ENCODE measurements at regions not wholly inside any gene's neighbourhood (a gene's known extent, or its start where the extent isn't known, plus 50 kb on each side); places are given as distances from the start of the nearest gene placed in this dataset.
"Not testable (repeated sequence)": the region's sequence is repeated elsewhere in the genome, so short reads cannot be mapped to it uniquely, and the experiment has no call there.

DNA sequence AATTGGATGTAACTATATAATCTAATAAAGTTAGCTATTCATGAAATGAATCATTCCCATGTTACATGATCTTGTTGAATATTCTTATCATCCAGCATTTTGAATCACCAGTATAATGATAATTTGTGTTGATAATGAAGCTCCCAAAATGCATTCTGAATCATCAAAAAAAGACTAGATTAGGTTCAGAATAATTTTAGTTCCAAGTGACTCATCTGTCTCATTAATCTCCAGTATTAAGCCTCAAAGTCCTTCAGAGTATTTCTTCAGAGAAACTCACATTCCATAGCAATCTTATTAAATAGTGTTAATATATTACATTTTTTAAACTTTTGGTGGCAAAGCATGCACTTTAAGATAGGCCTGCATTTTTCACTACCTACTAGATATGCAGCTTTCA is 207.5 kb downstream of the SLITRK5 start:
- DNase-seq, result no peak

DNA sequence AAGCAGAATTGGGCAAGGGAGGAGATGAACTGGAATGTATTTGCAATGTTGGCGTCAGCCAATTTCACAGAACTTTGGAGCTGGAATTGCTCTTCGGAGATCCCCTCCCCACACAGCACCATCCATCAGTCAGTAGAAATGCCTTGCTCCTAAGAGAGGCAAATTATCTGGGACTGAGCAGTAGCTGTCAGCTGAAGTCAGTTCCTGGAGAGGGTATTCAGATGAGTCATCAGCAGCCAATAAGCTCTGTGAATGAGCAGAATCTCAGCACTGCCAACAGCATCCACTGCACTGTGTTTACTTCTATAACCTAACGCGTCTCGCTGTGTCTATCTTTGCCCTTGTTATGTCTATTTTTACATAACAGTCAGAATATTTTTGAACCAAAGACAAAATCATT is 213.7 kb downstream of the SLITRK5 start:
- no peak for DNase-seq

DNA sequence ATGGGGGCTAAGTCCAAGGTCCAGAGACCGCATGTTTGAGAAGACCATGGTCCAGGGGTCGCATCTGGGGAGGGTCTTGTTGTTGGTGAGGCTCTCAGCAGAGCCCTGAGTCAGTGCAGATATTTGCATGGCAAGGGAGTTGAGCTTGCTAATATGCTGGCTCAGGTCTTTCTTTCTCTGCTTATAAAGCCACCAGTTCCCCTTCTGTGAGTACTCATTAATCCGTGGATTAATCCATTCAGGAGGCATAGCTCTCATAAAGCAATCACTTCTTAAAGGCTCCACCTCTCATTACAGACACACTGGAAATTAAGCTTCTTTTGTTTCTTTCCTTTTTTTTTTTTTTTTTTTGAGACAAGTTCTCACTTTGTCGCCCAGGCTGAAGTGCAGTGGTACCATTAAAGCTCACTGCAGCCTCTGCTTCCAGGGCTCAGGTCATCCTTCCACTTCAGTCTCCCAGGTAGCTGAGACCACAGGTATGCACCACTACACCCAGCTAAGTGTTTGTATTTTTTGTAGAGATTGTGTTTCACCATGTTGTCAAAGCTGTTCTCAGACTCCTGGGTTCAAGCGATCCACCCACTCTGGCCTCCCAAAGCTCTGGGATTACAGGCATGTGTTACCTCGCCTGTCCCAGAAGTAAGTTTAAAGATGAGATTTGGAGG is 216.4 kb downstream of the SLITRK5 start:
- no peak for DNase-seq

DNA sequence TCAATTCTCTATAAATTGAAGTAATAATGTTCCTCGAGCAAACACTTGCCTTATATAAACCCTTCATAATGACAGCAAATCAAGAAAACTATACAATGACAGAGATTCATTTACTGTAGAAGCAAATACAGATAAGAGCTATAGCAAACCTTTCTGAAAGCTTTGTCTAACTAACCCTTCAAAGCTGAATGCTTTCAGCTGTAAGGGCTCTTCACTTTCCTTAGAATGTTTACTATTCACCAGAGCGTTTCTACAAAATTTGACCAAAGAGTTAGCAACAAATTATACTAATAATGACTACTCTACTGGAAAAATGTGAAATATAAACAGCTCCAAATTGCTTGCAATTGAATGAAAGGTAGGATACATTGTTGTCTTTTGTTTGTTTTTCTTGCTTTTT is 218.1 kb downstream of the SLITRK5 start:
- no peak for DNase-seq

- no peak for DNase-seq
These were observed 222.0 kb downstream of the SLITRK5 start for GRCh38 chr13:87893186-87893585.

- no peak for DNase-seq
These were observed 222.9 kb downstream of the SLITRK5 start for GRCh38 chr13:87894059-87894458.

- no peak for DNase-seq
These were observed 232.4 kb downstream of the SLITRK5 start for GRCh38 chr13:87903553-87903952.

GRCh38 chr13:87906411-87906810 is 235.2 kb downstream of the SLITRK5 start:
- no peak for DNase-seq

- DNase-seq, result no peak
These were observed 236.0 kb downstream of the SLITRK5 start for GRCh38 chr13:87907202-87907601.

DNA sequence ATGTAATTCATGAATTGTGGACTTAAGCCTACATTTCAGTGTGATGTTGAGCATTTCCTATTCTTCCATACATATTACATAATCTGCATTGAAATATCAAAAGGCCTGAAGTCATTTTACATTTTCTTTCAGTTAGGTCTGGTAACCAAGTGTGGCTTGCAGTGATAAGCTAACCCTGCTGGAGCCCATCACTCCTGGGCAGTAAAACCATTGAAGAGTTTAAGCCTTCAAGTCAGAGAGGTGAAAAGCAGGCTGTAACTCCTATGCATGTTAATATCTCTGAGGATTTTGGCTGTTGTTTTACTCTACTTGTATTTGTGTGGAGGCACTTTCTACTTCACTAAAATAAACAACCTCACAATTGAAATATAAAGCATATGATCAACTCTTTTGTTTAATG is 248.8 kb downstream of the SLITRK5 start:
- no peak for DNase-seq

GRCh38 chr13:87923753-87924152 is 252.6 kb downstream of the SLITRK5 start:
- no peak for DNase-seq

- DNase-seq, result no peak
These were observed 253.8 kb downstream of the SLITRK5 start for GRCh38 chr13:87925006-87925405.

DNA sequence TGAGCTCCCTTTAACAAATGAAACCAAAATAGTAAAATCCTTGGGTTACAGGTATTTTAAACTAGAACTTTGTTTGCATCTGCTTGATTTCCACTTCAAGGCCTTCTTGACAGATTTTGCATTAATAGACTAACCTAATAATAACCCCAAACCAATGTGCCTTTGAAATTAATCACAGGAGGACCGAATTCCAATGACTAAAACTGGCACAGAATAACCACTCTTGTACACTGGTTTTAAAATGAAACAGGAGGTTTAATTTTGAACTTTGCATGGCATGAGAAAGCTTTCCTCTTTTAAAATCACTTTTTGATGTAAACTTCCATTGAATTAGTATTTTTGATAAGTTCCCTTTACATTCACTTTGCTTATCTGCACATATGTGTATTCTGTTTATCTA is 269.6 kb downstream of the SLITRK5 start:
- DNase-seq, result no peak

GRCh38 chr13:87941226-87941625 is 270.1 kb downstream of the SLITRK5 start:
- DNase-seq, result no peak

DNA sequence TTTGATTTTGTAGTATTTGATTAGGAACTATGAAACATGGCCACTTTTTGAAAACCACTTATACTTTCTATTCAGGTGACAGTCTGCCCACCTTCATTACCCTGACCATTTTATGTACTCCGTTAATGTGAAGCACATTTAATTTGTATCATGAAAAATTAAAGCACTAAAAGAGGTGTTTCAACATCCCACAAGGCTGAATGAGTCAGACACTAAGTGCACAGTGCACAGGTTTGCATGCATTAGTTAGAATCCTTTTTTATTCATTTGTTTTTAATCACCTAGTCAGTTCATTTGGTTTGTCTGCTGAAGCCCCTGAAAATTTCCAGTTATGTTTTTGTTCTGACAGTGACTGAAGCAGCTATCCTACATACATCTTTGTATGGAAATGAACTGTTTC is 271.0 kb downstream of the SLITRK5 start:
- DNase-seq, result no peak

DNA sequence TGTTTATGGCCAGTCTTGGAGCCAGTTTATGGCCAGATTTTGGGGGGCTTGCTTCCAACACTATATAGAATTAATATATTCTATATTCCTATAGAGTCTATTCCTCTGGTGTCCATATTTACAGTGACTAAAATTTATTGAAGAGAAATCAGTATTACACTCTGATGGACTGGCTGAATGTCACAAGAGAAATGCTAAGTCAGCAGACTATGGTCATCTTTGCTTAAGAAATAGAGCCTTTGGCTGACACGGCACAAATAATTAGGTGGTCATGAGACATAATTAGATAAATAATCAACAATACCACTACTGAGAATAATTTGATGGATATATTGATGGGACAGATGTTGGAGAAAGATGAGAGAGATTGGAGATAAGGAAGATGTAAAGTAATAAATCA is 272.9 kb downstream of the SLITRK5 start:
- DNase-seq, result no peak

GRCh38 chr13:87952377-87952776 is 281.2 kb downstream of the SLITRK5 start:
- DNase-seq, result no peak

- DNase-seq, result no peak
These were observed 282.2 kb downstream of the SLITRK5 start for GRCh38 chr13:87953381-87953780.

DNA sequence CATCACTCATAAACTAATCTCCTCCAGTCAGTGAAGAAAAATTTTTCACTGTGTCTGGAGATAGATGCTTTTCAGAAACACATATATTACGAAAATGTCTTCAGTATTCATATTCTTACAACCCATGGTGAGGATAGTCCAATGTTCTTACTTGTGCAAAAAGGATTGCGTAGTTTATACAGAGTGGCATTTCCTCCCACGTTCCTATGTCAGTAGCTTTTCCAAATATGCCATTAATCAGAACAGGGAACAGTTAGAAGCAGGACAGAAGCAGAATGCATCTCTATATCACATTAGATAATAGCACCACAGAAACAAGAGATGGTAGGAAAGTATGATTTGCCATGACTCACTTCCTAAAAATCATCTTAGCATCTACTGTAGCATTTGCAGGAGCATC is 282.9 kb downstream of the SLITRK5 start:
- DNase-seq, result no peak

GRCh38 chr13:87961546-87961945 is 290.4 kb downstream of the SLITRK5 start:
- DNase-seq, result no peak

DNA sequence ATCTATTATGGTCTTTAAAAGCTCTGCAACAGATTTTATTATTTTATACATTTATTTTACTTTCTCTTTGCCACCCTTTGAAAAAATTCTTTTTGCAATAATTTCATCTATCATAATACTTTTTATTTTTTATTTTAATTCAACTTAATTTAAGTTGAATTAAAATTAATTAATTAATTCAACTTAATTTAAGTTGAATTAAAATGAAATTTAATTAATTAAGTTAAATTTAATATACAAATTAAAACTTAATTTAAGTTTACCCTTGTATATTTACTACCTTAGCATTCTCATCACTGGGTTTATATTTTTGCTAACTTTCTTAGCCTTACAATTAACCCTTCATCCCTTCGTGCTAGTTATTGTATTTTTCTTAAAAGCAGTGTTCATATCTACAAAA is 301.4 kb downstream of the SLITRK5 start:
- DNase-seq, result no peak

DNA sequence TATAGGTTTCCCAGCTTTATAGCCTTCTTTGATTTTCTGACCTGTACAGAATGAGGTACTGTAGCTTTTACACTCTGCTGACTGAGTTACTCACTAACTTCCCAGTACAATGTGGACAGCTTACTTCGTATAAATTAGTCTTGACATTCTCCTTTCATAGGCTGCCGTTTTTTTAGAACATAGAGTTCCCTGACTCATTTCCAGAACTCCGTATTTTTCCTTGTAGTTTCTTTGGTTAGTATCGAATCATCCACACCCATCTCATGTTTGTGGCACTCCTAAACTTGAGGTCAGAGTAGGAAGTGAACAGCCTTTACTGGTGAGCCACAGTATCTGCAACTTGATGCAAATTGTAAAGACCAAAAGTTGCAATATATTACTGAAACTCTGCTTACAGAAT is 303.9 kb downstream of the SLITRK5 start:
- DNase-seq, result no peak

- not testable (repeated sequence) for DNase-seq
These were observed 305.5 kb downstream of the SLITRK5 start for GRCh38 chr13:87976650-87977049.

DNA sequence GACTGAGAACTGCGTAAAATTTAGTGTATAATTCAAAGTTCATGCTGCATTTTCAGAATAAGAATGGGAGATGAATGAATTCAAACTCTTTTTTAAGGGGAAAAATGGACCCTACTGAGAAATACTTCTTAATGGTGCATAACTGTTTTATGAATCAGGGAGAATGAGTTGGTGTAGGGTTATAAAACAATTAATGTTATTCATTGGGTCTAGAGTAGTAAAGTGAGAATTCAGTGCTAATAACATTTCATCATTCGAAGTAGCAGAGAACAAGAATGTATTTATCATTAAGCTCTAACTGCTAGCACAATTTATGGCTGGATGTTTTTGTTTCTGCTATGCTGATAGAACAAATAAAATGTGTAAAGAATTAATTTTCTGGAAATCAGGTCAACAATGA is 310.2 kb downstream of the SLITRK5 start:
- no peak for DNase-seq

- no peak for DNase-seq
These were observed 311.2 kb downstream of the SLITRK5 start for GRCh38 chr13:87982400-87982799.

All from activated CD4-positive, alpha-beta T cell treated with anti-CD3 and anti-CD28 coated beads for 48 hours (primary cell).